ENCODE measurements at regions not wholly inside any gene's neighbourhood (a gene's known extent, or its start where the extent isn't known, plus 50 kb on each side); places are given as distances from the start of the nearest gene placed in this dataset.

DNA sequence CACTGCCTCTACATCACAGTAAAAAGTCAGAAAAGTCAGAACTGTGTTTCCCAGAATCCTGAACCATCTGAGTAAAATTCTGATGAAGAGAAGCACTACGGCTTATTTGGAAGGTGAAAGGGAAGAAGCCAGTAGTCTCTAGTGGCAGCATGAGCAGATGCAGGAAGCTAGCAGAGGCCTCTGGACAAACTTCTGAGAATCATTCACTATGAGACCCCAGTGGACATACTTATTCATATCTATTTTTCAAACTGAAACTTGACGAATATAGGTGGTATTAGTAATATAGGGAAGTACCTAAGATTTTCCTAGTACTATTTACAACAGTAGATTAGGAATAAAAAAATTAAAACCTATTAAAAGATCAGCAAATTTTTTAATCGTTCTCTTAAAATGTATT is 272.8 kb upstream of the TTC14 start:
- TF ChIP-seq, protein P1, sequence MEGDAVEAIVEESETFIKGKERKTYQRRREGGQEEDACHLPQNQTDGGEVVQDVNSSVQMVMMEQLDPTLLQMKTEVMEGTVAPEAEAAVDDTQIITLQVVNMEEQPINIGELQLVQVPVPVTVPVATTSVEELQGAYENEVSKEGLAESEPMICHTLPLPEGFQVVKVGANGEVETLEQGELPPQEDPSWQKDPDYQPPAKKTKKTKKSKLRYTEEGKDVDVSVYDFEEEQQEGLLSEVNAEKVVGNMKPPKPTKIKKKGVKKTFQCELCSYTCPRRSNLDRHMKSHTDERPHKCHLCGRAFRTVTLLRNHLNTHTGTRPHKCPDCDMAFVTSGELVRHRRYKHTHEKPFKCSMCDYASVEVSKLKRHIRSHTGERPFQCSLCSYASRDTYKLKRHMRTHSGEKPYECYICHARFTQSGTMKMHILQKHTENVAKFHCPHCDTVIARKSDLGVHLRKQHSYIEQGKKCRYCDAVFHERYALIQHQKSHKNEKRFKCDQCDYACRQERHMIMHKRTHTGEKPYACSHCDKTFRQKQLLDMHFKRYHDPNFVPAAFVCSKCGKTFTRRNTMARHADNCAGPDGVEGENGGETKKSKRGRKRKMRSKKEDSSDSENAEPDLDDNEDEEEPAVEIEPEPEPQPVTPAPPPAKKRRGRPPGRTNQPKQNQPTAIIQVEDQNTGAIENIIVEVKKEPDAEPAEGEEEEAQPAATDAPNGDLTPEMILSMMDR (conservative IDR thresholded peaks at IDR 0.05 in 1 of 2, IDR thresholded peaks at IDR 0.05 in 1 of 2; ENCODE audit: low read depth in 1 of 2, low read length in 2 of 2): no peak
- TF ChIP-seq EZH2 (IDR thresholded peaks at IDR 0.05; ENCODE audit: low read length, missing control alignments): no peak

Data from fibroblast of lung (primary cell).